H1 (cell line): ENCODE measurements at regions not wholly inside any gene's neighbourhood (a gene's known extent, or its start where the extent isn't known, plus 50 kb on each side); places are given as distances from the start of the nearest gene placed in this dataset.
"Not testable (repeated sequence)": the region's sequence is repeated elsewhere in the genome, so short reads cannot be mapped to it uniquely, and the experiment has no call there.

Experiments
- CTCF ChIP-seq, 3 experiments: IDR thresholded peaks; 1 replicate in 2 of 3; 2 replicates in 1 of 3; pipeline versions ENCODE4 v1.5.1 to v1.6.1; 2011; ENCODE audit warnings: low read length in 3 of 3, mild to moderate bottlenecking in 3 of 3, inconsistent platforms in 2 of 3, low read depth in 1 of 3, moderate library complexity in 1 of 3; ENCODE audit not compliant: insufficient read depth in 1 of 3; ENCODE audit errors: control extremely low read depth in 1 of 3
- GABPA ChIP-seq: IDR thresholded peaks from 2 replicates; pipeline ENCODE4 v1.6.1; 2011; ENCODE audit warnings: mild to moderate bottlenecking, low read length, moderate library complexity, borderline replicate concordance; ENCODE audit not compliant: insufficient read depth
- HDAC6 ChIP-seq: IDR thresholded peaks from one replicate; pipeline ENCODE4 v1.7.1; 2012; ENCODE audit warnings: low read depth, mild to moderate bottlenecking, inconsistent platforms, low read length, moderate library complexity
- MAX ChIP-seq: IDR thresholded peaks from 2 replicates; pipeline ENCODE4 v1.6.1; 2012; ENCODE audit warnings: inconsistent platforms
- POLR2A ChIP-seq, 2 experiments: IDR thresholded peaks; 1 replicate in 1 of 2; 2 replicates in 1 of 2; pipeline ENCODE4 v1.6.1; 2011; ENCODE audit warnings: low read depth in 2 of 2, low read length in 2 of 2, mild to moderate bottlenecking in 2 of 2; ENCODE audit errors: control extremely low read depth in 1 of 2
- POLR2AphosphoS5 ChIP-seq: IDR thresholded peaks from 2 replicates; pipeline ENCODE4 v1.6.1; 2011; ENCODE audit warnings: low read depth, low read length
- TF ChIP-seq, protein P1 (sequence below): IDR thresholded peaks from 2 replicates; pipeline ENCODE4 v1.6.1; 2012; ENCODE audit warnings: low read length, inconsistent platforms

- peak; percentile 17 to 45 (median 42) for TF ChIP-seq CTCF (IDR thresholded peaks at IDR 0.05; ENCODE audit: control extremely low read depth in 1 of 3, insufficient read depth in 1 of 3, low read depth in 1 of 3, low read length in 3 of 3)
- TF ChIP-seq MAX; POLR2AphosphoS5; GABPA; HDAC6; POLR2A (IDR thresholded peaks at IDR 0.05; ENCODE audit: control extremely low read depth in 1 of 2, low read depth in 2 of 2, low read length in 2 of 2): not testable (repeated sequence)
- TF ChIP-seq, protein P1, sequence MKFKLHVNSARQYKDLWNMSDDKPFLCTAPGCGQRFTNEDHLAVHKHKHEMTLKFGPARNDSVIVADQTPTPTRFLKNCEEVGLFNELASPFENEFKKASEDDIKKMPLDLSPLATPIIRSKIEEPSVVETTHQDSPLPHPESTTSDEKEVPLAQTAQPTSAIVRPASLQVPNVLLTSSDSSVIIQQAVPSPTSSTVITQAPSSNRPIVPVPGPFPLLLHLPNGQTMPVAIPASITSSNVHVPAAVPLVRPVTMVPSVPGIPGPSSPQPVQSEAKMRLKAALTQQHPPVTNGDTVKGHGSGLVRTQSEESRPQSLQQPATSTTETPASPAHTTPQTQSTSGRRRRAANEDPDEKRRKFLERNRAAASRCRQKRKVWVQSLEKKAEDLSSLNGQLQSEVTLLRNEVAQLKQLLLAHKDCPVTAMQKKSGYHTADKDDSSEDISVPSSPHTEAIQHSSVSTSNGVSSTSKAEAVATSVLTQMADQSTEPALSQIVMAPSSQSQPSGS = not testable (repeated sequence)
These were observed 76.7 kb upstream of the NEK3 start for GRCh38 chr13:52235900-52236595.
